GM12878 (cell line): ENCODE measurements at regions not wholly inside any gene's neighbourhood (a gene's known extent, or its start where the extent isn't known, plus 50 kb on each side); places are given as distances from the start of the nearest gene placed in this dataset.

Experiments used
- ATAC-seq: fragments of 200-7000 bp; cut with Tn5 transposase; 3 replicates; pipeline ENCODE4 v1.9.1; 2020; ENCODE audit warnings: mild to moderate bottlenecking, moderate library complexity
- BruUV-seq: library from RNA; stranded (reverse); fragments of 400-500 nt; replicated peaks from 2 replicates; lab custom pipeline; 2021; lab: Mats Ljungman, UMichigan
- CTCF ChIA-PET: fragments of 300-600 bp; sonication (Branson Sonifier 250); formaldehyde crosslinking; extraction: SDS; loops from one replicate; lab custom pipeline; 2021; ENCODE audit warnings: inconsistent platforms; lab: Yijun Ruan, JAX
- POLR2A ChIA-PET: fragments of 350-600 bp; formaldehyde crosslinking; extraction: SDS; loops from one replicate; lab custom pipeline; 2021; ENCODE audit warnings: inconsistent platforms; lab: Charles Lee
- RAD21 ChIA-PET: fragments of 300-600 bp; sonication (Branson Sonifier 250); formaldehyde crosslinking; loops from one replicate; lab custom pipeline; 2023; ENCODE audit warnings: antibody characterized with exemption; ENCODE audit not compliant: unreplicated experiment; lab: Charles Lee
- SMC1A ChIA-PET: fragments of 300-600 bp; sonication (Branson Sonifier 250); formaldehyde crosslinking; loops from one replicate; lab custom pipeline; 2023; ENCODE audit not compliant: unreplicated experiment, uncharacterized antibody; lab: Charles Lee
- DNase-seq: peaks from one replicate; pipeline ENCODE4 v3.0.0-alpha.2; 2011; ENCODE audit warnings: low read depth, low spot score
- FAIRE-seq: peaks from 3 replicates; lab custom pipeline; 2011; peaks lifted over from hg19 to GRCh38; lab: Jason Lieb, UNC
- H2AFZ ChIP-seq: 2 replicates; pipeline ENCODE4 v1.6.0; 2011; ENCODE audit warnings: low read depth, low read length, control low read depth; ENCODE audit not compliant: control insufficient read depth
- H3K27ac ChIP-seq: 2 replicates; pipeline ENCODE4 v1.5.1; 2011; ENCODE audit warnings: control low read depth; ENCODE audit not compliant: control insufficient read depth, insufficient read depth
- H3K27me3 ChIP-seq, 2 experiments: replicated peaks in 1 of 2; 2 replicates each; pipeline versions ENCODE4 v1.6.0 to v1.6.1; 2011; ENCODE audit warnings: low read length in 1 of 2; ENCODE audit not compliant: control insufficient read depth in 2 of 2, insufficient read depth in 2 of 2
- H3K36me3 ChIP-seq, 2 experiments: 2 replicates each; pipeline ENCODE4 v1.5.1; 2011; ENCODE audit warnings: low read length in 1 of 2; ENCODE audit not compliant: control insufficient read depth in 2 of 2, insufficient read depth in 2 of 2
- H3K4me1 ChIP-seq: 2 replicates; pipeline ENCODE4 v1.6.1; 2011; ENCODE audit warnings: mild to moderate bottlenecking, low read length, moderate library complexity, mixed read lengths; ENCODE audit not compliant: control insufficient read depth, insufficient read depth
- H3K4me2 ChIP-seq: 2 replicates; pipeline ENCODE4 v1.6.0; 2011; ENCODE audit warnings: control low read depth; ENCODE audit not compliant: control insufficient read depth, insufficient read depth
- H3K4me3 ChIP-seq: fragments of 200-600 bp; sonication (generic); 2 replicates; pipeline ENCODE4 v1.5.1; 2016
- H3K79me2 ChIP-seq: 2 replicates; pipeline ENCODE4 v1.6.0; 2011; ENCODE audit warnings: low read length; ENCODE audit not compliant: control insufficient read depth, insufficient read depth
- H3K9ac ChIP-seq: 2 replicates; pipeline ENCODE4 v1.8.0; 2011; ENCODE audit warnings: low read length, control low read depth, mixed read lengths; ENCODE audit not compliant: control insufficient read depth, insufficient read depth
- H3K9me3 ChIP-seq: replicated peaks from 3 replicates; pipeline ENCODE4 v1.5.1; 2011; ENCODE audit warnings: mild to moderate bottlenecking, low read length; ENCODE audit not compliant: control insufficient read depth, insufficient read depth
- H4K20me1 ChIP-seq: 2 replicates; pipeline ENCODE4 v1.6.0; 2011; ENCODE audit not compliant: control insufficient read depth, insufficient read depth
- BCL11A ChIP-seq: IDR thresholded peaks from 2 replicates; pipeline ENCODE4 v1.6.1; 2011; ENCODE audit warnings: low read depth, low read length
- CREM ChIP-seq: IDR thresholded peaks from 2 replicates; pipeline ENCODE4 v1.6.1; 2014; ENCODE audit warnings: antibody characterized with exemption, low read depth
- FOXK2 ChIP-seq: fragments of 450-650 bp; IDR thresholded peaks from 2 replicates; pipeline ENCODE4 v1.6.1; 2017; ENCODE audit warnings: mild to moderate bottlenecking, moderate library complexity
- JUNB ChIP-seq: IDR thresholded peaks from 2 replicates; pipeline ENCODE4 v1.6.1; 2016; ENCODE audit warnings: antibody characterized with exemption, mild to moderate bottlenecking
- MTA3 ChIP-seq: IDR thresholded peaks from 2 replicates; pipeline ENCODE4 v1.6.1; 2012; ENCODE audit warnings: low read length, inconsistent platforms, borderline replicate concordance
- MYB ChIP-seq: fragments of 150-350 bp; IDR thresholded peaks from 2 replicates; pipeline ENCODE4 v1.6.1; 2014; ENCODE audit warnings: mild to moderate bottlenecking, low read depth, low read length, borderline replicate concordance
- RBBP5 ChIP-seq: fragments of 200-600 bp; sonication (generic); conservative IDR thresholded peaks from 2 replicates; pipeline ENCODE4 v1.6.1; 2016
- SIX5 ChIP-seq: IDR thresholded peaks from 2 replicates; pipeline ENCODE4 v1.6.1; 2011; ENCODE audit warnings: mild to moderate bottlenecking, low read depth, low read length, moderate library complexity; ENCODE audit not compliant: severe bottlenecking
- TARDBP ChIP-seq: IDR thresholded peaks from 2 replicates; pipeline ENCODE4 v1.6.1; 2016; ENCODE audit warnings: borderline replicate concordance
- TBL1XR1 ChIP-seq: IDR thresholded peaks from 2 replicates; pipeline ENCODE4 v1.6.1; 2012; ENCODE audit warnings: low read depth, low read length, improper control_type of control experiment
- ZBTB40 ChIP-seq: fragments of 450-650 bp; IDR thresholded peaks from 2 replicates; pipeline ENCODE4 v1.6.1; 2016; ENCODE audit warnings: mild to moderate bottlenecking, moderate library complexity, borderline replicate concordance
- ZNF622 ChIP-seq: fragments of 450-650 bp; IDR thresholded peaks from 2 replicates; pipeline ENCODE4 v1.6.1; 2017; ENCODE audit warnings: mild to moderate bottlenecking, inconsistent platforms
- ZZZ3 ChIP-seq: IDR thresholded peaks from 2 replicates; pipeline ENCODE4 v1.6.1; 2011; ENCODE audit warnings: low read depth; ENCODE audit not compliant: control insufficient read depth, insufficient read length
- WGBS: methylation state at CpG from one replicate; pipeline ENCODE4 v1.1.6; 2016; ENCODE audit warnings: low lambda C conversion rate; ENCODE audit not compliant: insufficient replicate concordance, insufficient coverage; ENCODE audit errors: missing lambda C conversion rate; 5-methylcytosine and 5-hydroxymethylcytosine counted together
- in situ Hi-C: fragments of 300-500 bp; cut with MboI; formaldehyde crosslinking; loops from 9 replicates; pipeline ENCODE4 v1.14.3; 2018; ENCODE audit warnings: mixed read lengths
- intact Hi-C: fragments of 100-400 bp; cut with micrococcal nuclease; formaldehyde crosslinking; loops from one replicate; pipeline ENCODE4 v1.14.2; 2022; ENCODE audit not compliant: unreplicated experiment
- TF ChIP-seq, protein P1 (sequence below), 3 experiments: IDR thresholded peaks in 2 of 3; conservative IDR thresholded peaks in 1 of 3; 2 replicates each; pipeline ENCODE4 v1.5.1; 2011; ENCODE audit warnings: low read depth in 3 of 3, low read length in 3 of 3, mild to moderate bottlenecking in 3 of 3, control low read depth in 2 of 3, moderate library complexity in 2 of 3, inconsistent platforms in 1 of 3, mixed read lengths in 1 of 3; ENCODE audit not compliant: control insufficient read depth in 2 of 3, insufficient read depth in 1 of 3; ENCODE audit errors: extremely low read depth in 1 of 3

DNA sequence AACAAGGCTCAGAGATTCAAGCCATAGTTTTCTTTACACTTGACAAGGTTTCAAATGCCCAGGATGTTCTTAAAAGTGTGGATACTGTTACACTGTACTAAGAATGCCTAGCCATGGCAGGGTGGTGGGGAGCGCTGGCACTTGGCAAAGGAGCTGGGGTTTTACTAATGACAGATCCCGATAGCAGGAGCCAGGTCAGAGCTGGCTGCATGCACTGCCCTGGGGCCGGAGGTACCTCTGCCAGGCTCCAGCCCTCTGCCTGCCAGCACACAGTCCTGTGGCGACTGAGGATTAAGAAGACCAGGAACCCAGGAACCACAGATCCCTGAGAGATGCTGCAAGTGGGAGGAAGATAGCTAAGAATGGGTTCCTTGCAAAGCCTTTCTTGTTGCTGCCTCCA is 260.3 kb downstream of the ALDH8A1 start:
- no peak overlapping the region for H3K4me3 ChIP-seq
- no peaks in the 10 kb centered on the region for H3K36me3 ChIP-seq
- no peaks in the 10 kb centered on the region for H3K79me2 ChIP-seq
- ChIA-PET RAD21 (no interaction called here), SMC1A (no interaction called here), CTCF (no interaction called here)
- H3K27me3 ChIP-seq, result peaks cover 2 to 4% of the 10 kb centered on the region in 2 experiments; a peak in 2 of 4 replicates
- in situ Hi-C loops, result no loop called here
- no peak overlapping the region for H3K9ac ChIP-seq
- BruUV-seq, result no TSS peak
- H3K27ac ChIP-seq, result no peak overlapping the region
- no peaks in the 10 kb centered on the region for H3K4me1 ChIP-seq
- no peak overlapping the region for H3K4me2 ChIP-seq
- DNase-seq, result no peak
- TF ChIP-seq JUNB (no peak), ZNF622 (no peak)
- TF ChIP-seq, all 136 proteins: peak for 0
- intact Hi-C loops, result no loop called here
- H3K9me3 ChIP-seq, result no peaks in the 10 kb centered on the region
- POLR2A ChIA-PET, result no interaction called here
- H4K20me1 ChIP-seq, result no peaks in the 10 kb centered on the region
- no peak for FAIRE-seq
- no peak overlapping the region for H2AFZ ChIP-seq
- no peak for ATAC-seq
- 52% methylated on average over 4 of the region's 4 CpGs for WGBS

- Histone ChIP-seq H3K4me2 (no peak overlapping the region), H3K27ac (no peak overlapping the region), H3K79me2 (no peaks in the 10 kb centered on the region), H4K20me1 (no peaks in the 10 kb centered on the region), H3K4me3 (no peak overlapping the region), H3K9ac (no peak overlapping the region), H3K27me3 (peaks cover 2 to 4% of the 10 kb centered on the region in 2 experiments; a peak in 2 of 4 replicates), H2AFZ (no peak overlapping the region), H3K9me3 (no peaks in the 10 kb centered on the region), H3K36me3 (no peaks in the 10 kb centered on the region), H3K4me1 (no peaks in the 10 kb centered on the region)
- no TSS peak for BruUV-seq
- ChIA-PET SMC1A (no interaction called here), POLR2A (interaction anchor here (0.6 kb wide), 1 partner anchor 1011 kb away, joined by 3 read pairs; no protein-coding TSS in a partner anchor), RAD21 (no interaction called here), CTCF (no interaction called here)
- no peak for ATAC-seq
- no peak for FAIRE-seq
- intact Hi-C loops (no loop called here), in situ Hi-C loops (no loop called here)
- no peak for DNase-seq
- 31% methylated on average over 4 of the region's 4 CpGs for WGBS
- TF ChIP-seq ZBTB40 (no peak), TBL1XR1 (no peak), RBBP5 (no peak), CREM (no peak), MYB (no peak), BCL11A (no peak), FOXK2 (no peak), MTA3 (no peak), TARDBP (no peak), ZZZ3 (no peak), SIX5 (no peak)
- TF ChIP-seq, protein P1, sequence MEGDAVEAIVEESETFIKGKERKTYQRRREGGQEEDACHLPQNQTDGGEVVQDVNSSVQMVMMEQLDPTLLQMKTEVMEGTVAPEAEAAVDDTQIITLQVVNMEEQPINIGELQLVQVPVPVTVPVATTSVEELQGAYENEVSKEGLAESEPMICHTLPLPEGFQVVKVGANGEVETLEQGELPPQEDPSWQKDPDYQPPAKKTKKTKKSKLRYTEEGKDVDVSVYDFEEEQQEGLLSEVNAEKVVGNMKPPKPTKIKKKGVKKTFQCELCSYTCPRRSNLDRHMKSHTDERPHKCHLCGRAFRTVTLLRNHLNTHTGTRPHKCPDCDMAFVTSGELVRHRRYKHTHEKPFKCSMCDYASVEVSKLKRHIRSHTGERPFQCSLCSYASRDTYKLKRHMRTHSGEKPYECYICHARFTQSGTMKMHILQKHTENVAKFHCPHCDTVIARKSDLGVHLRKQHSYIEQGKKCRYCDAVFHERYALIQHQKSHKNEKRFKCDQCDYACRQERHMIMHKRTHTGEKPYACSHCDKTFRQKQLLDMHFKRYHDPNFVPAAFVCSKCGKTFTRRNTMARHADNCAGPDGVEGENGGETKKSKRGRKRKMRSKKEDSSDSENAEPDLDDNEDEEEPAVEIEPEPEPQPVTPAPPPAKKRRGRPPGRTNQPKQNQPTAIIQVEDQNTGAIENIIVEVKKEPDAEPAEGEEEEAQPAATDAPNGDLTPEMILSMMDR (IDR thresholded peaks at IDR 0.05 in 2 of 3, conservative IDR thresholded peaks at IDR 0.05 in 1 of 3; ENCODE audit: control insufficient read depth in 2 of 3, extremely low read depth in 1 of 3, insufficient read depth in 1 of 3, low read depth in 3 of 3, low read length in 3 of 3), result no peak
Observed at GRCh38 chr6:134689177-134689576, 260.7 kb downstream of the ALDH8A1 start.
